ENCODE measurements at regions not wholly inside any gene's neighbourhood (a gene's known extent, or its start where the extent isn't known, plus 50 kb on each side); places are given as distances from the start of the nearest gene placed in this dataset.
"Not testable (repeated sequence)": the region's sequence is repeated elsewhere in the genome, so short reads cannot be mapped to it uniquely, and the experiment has no call there.

- TF ChIP-seq, protein P1, sequence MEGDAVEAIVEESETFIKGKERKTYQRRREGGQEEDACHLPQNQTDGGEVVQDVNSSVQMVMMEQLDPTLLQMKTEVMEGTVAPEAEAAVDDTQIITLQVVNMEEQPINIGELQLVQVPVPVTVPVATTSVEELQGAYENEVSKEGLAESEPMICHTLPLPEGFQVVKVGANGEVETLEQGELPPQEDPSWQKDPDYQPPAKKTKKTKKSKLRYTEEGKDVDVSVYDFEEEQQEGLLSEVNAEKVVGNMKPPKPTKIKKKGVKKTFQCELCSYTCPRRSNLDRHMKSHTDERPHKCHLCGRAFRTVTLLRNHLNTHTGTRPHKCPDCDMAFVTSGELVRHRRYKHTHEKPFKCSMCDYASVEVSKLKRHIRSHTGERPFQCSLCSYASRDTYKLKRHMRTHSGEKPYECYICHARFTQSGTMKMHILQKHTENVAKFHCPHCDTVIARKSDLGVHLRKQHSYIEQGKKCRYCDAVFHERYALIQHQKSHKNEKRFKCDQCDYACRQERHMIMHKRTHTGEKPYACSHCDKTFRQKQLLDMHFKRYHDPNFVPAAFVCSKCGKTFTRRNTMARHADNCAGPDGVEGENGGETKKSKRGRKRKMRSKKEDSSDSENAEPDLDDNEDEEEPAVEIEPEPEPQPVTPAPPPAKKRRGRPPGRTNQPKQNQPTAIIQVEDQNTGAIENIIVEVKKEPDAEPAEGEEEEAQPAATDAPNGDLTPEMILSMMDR (IDR thresholded peaks at IDR 0.05): no peak
- no peak for TF ChIP-seq POLR2A (IDR thresholded peaks at IDR 0.05)
- Histone ChIP-seq H3K9me3 (no peaks in the 10 kb centered on the region), H3K27me3 (no peaks in the 10 kb centered on the region), H3K27ac (no peak overlapping the region), H3K4me3 (replicated peaks in 1 of 3) (no peak overlapping the region), H3K4me1 (no peaks in the 10 kb centered on the region), H3K36me3 (no peaks in the 10 kb centered on the region)
- 74 to 91% methylated on average over 9 of the region's 9 CpGs for WGBS, 2 donors
- intact Hi-C loops (cut with DNase I): no loop called here
- DNase-seq: peak; percentile 77
Observed at GRCh38 chr6:19892260-19892659, 55.1 kb downstream of the ID4 start.

DNA sequence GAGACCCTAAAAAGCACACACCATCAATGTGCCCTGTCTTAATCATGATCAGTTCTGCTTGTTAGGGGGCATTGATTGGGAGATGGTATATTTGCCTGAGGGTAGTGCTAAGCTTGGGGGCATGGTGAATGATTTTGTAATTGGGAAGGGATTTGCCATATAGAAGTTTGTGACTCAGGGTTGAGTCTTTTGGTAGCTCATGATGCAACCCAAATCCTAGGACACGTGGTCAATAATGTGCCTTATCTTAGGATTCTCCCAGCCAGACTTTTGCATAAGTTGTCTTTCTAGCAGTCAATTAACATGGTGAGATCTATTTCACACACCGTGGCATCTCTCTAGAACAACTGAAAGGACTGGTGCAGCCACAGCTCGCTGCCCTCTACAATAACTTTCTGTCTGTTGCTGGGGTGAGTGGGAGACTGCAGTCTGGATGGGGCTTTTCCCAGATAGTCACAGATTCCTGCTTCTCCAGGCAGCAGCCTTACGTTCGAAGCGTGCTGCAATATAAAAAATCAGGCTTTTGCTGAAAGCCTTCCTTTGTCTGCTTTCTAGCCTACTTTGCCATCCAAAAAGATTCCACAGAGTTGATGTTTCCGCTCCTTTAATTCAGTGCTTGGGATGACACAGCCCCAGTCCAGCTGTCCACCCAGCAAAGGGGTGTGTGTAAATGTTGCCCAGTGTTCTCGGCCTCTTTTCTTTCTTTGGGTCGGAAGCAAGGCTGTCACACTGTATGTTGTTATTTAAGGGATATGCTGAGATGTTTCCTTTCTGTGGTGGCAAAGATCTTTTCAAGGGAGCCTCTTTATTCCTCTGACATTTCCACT lies 58.9 kb downstream of the ID4 start:
- intact Hi-C loops (cut with DNase I): no loop called here
- H3K27me3 ChIP-seq: no peaks in the 10 kb centered on the region
- 80 to 84% methylated on average over 9 of the region's 9 CpGs for WGBS, 2 donors

DNA sequence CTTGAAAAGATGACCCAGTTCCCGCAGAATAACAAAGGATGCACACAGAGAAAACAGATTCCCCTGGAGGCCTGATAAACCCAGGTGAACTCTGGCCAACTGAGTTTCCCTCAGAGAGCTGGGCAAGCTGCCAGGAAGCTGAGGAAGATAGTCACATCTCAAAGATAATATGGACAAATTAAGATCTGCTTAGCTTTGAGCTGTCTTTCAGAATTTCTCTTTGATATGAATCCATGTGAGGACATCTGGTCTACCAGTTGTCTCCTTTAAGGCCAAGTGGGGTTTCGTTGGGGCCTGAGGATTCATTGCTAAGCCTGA lies 59.5 kb downstream of the ID4 start:
- intact Hi-C loops (cut with DNase I): no loop called here
- H3K4me3 ChIP-seq (replicated peaks in 1 of 3): no peak overlapping the region
- no peak for TF ChIP-seq POLR2A (IDR thresholded peaks at IDR 0.05)
- TF ChIP-seq, protein P1 (IDR thresholded peaks at IDR 0.05): no peak
- H3K4me1 ChIP-seq: no peaks in the 10 kb centered on the region
- no peaks in the 10 kb centered on the region for H3K36me3 ChIP-seq
- no peak overlapping the region for H3K27ac ChIP-seq
- H3K9me3 ChIP-seq: no peaks in the 10 kb centered on the region
- peak in 1 of 2 donors; percentile 34 for DNase-seq
- WGBS, 2 donors: 76 to 78% methylated on average over 2 of the region's 2 CpGs
- no peaks in the 10 kb centered on the region for H3K27me3 ChIP-seq

More for the DNA sequence above, 58.9 kb downstream of the ID4 start:
- TF ChIP-seq, protein P1 (IDR thresholded peaks at IDR 0.05): no peak
- no peak for TF ChIP-seq POLR2A (IDR thresholded peaks at IDR 0.05)
- no peak for DNase-seq
- Histone ChIP-seq H3K4me3 (replicated peaks in 1 of 3) (no peak overlapping the region), H3K9me3 (no peaks in the 10 kb centered on the region), H3K36me3 (no peaks in the 10 kb centered on the region), H3K4me1 (no peaks in the 10 kb centered on the region), H3K27ac (no peak overlapping the region)

DNA sequence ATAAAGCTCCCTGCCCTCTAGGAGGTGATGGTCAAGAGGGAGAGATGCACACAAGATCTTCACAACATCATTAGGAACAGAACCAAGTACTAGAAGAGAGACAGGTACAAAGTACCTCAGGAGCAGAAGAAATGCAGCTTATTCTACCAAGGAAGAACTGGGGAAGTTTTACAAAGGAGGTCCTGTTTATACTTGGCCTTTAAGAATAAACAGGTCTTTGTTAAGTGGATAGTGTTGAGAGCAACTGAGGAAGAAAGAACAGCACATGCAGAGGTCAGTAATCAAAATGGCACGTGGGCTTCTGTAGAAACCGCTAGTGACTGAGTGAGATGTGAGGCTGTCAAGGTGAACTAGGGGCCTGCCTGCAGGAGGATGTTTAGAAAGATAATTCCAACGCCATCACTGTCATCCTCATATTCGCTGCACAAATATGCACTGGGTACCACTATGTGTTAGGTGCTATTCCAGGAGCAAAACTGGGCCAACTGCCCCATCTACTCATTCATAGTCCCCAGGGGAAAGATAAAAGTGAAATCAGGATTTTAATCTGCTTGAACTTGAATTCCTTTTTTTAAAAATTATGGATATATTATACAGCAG lies 61.1 kb downstream of the ID4 start:
- H3K27me3 ChIP-seq: no peaks in the 10 kb centered on the region
- H3K4me1 ChIP-seq: no peaks in the 10 kb centered on the region
- H3K27ac ChIP-seq: no peak overlapping the region
- DNase-seq: no peak
- no peaks in the 10 kb centered on the region for H3K36me3 ChIP-seq
- intact Hi-C loops (cut with DNase I): no loop called here
- no peaks in the 10 kb centered on the region for H3K9me3 ChIP-seq
- no peak overlapping the region for H3K4me3 ChIP-seq (replicated peaks in 1 of 3)
- 74 to 83% methylated on average over 4 of the region's 4 CpGs for WGBS, 2 donors
- TF ChIP-seq, protein P1 (IDR thresholded peaks at IDR 0.05): no peak
- TF ChIP-seq POLR2A (IDR thresholded peaks at IDR 0.05): no peak

- intact Hi-C loops (cut with DNase I): no loop called here
- Histone ChIP-seq H3K4me3 (replicated peaks in 1 of 3) (no peak overlapping the region), H3K4me1 (no peaks in the 10 kb centered on the region), H3K27ac (no peak overlapping the region), H3K9me3 (no peaks in the 10 kb centered on the region), H3K36me3 (no peaks in the 10 kb centered on the region), H3K27me3 (no peaks in the 10 kb centered on the region)
- TF ChIP-seq, protein P1 (IDR thresholded peaks at IDR 0.05): no peak
- TF ChIP-seq POLR2A (IDR thresholded peaks at IDR 0.05): no peak
- no peak for DNase-seq
- WGBS, 2 donors: 80 to 81% methylated on average over 4 of the region's 4 CpGs
Observed at GRCh38 chr6:19902201-19902600, 65.0 kb downstream of the ID4 start.

- WGBS, 2 donors: 88 to 89% methylated on average over 6 of the region's 6 CpGs
- H3K27ac ChIP-seq; intact Hi-C loops (cut with DNase I): not testable (repeated sequence)
Observed at GRCh38 chr6:19904408-19904807, 67.2 kb downstream of the ID4 start.

More at GRCh38 chr6:19904408-19904807, 67.2 kb downstream of the ID4 start:
- H3K4me3 ChIP-seq (replicated peaks in 1 of 3); H3K4me1 ChIP-seq; H3K9me3 ChIP-seq; H3K36me3 ChIP-seq; H3K27me3 ChIP-seq; DNase-seq: not testable (repeated sequence)
